Choroid plexus epithelial cell (primary cell): ENCODE measurements at regions not wholly inside any gene's neighbourhood (a gene's known extent, or its start where the extent isn't known, plus 50 kb on each side); places are given as distances from the start of the nearest gene placed in this dataset.

Source experiments
- DNase-seq: peaks from one replicate; pipeline ENCODE4 v3.0.0-alpha.2; 2010; ENCODE audit warnings: low read depth
- H3K4me3 ChIP-seq: 2 replicates; pipeline ENCODE4 v1.5.1; 2011; ENCODE audit warnings: low read depth, mild to moderate bottlenecking, control low read depth, low read length, moderate library complexity
- CTCF ChIP-seq: conservative IDR thresholded peaks from 2 replicates; pipeline ENCODE4 v1.5.1; 2011; ENCODE audit warnings: low read depth, mild to moderate bottlenecking, control low read depth, inconsistent platforms, low read length, moderate library complexity

GRCh38 chr21:34271189-34271851, 92.5 kb upstream of the KCNE2 start:
- H3K4me3 ChIP-seq, result no peak overlapping the region
- DNase-seq, result no peak

GRCh38 chr21:34272321-34272720, 91.5 kb upstream of the KCNE2 start:
- no peak overlapping the region for H3K4me3 ChIP-seq
- no peak for DNase-seq
- TF ChIP-seq CTCF, result no peak

More at GRCh38 chr21:34271189-34271851, 92.5 kb upstream of the KCNE2 start:
- no peak for TF ChIP-seq CTCF

GRCh38 chr21:34274001-34274400, 89.8 kb upstream of the KCNE2 start:
- H3K4me3 ChIP-seq, result no peak overlapping the region
- no peak for DNase-seq
- TF ChIP-seq CTCF, result no peak

- no peak for DNase-seq
- H3K4me3 ChIP-seq, result no peak overlapping the region
- no peak for TF ChIP-seq CTCF
Observed at GRCh38 chr21:34276711-34277425, 86.9 kb upstream of the KCNE2 start.

- H3K4me3 ChIP-seq, result no peak overlapping the region
- TF ChIP-seq CTCF, result no peak
- DNase-seq, result no peak
Observed at GRCh38 chr21:34278451-34278850, 85.4 kb upstream of the KCNE2 start.

- no peak for TF ChIP-seq CTCF
- DNase-seq, result no peak
- H3K4me3 ChIP-seq, result no peak overlapping the region
Observed at GRCh38 chr21:34279285-34279684, 84.5 kb upstream of the KCNE2 start.

- TF ChIP-seq CTCF, result no peak
- no peak overlapping the region for H3K4me3 ChIP-seq
- no peak for DNase-seq
Observed at GRCh38 chr21:34279883-34280282, 83.9 kb upstream of the KCNE2 start.
